ENCODE measurements at regions not wholly inside any gene's neighbourhood (a gene's known extent, or its start where the extent isn't known, plus 50 kb on each side); places are given as distances from the start of the nearest gene placed in this dataset.

DNA sequence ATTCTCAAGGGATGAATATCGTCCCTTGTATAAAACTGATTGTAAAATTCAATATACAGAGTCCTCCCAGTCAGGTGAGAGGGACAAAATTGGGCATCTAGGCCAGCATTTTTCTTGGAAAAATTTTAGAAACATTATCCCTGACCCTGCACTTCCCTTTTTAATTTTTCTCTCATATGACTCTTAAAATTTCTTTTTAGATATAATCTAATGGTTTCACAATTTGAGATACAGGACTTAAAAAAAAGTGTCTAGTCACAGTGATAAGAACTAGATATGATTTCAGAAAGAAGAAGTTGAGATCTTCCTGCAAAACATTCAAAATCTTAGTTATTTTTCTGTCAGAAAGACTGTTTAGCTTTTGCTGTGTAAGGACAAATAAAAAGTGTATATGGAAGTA, 270.8 kb upstream of the PPFIA2 start:
- DNase-seq: no peak

DNA sequence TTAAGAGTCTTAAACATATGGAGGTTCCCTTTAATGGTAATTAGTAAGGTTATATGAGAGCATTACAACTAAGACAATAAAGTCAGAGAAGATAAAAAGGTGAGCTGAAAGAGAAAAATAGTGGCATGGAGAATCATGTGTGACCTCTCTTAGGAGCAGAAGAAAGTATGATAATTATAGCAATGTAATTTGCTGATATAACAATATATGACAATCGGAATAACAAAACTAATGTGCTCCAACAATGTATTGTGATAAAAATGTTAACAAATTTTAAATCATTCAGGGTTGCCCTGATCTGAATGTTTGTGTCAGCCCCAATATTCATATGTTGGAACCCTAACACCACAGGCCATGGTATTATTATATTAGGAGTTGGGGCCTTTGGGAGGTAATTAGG, 269.6 kb upstream of the PPFIA2 start:
- no peak for DNase-seq

DNA sequence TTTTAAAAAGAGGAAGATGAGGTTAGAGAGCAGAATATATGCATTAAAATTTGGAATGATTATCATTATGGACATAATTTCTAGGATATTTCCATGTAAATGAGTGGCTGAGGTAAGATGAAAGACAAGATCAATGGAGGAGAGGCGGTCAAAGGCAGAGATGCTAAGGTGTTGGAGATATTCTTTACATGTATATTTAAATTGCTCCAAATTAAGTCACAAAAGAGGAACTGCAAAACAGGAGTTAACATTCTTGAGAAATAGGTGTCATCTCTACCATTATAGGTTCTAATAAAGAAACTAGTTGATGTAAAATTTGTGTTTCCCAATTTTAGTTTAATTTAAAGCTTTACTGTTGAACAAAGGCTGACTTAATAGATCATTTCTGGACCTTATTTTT, 268.5 kb upstream of the PPFIA2 start:
- no peak for DNase-seq

DNA sequence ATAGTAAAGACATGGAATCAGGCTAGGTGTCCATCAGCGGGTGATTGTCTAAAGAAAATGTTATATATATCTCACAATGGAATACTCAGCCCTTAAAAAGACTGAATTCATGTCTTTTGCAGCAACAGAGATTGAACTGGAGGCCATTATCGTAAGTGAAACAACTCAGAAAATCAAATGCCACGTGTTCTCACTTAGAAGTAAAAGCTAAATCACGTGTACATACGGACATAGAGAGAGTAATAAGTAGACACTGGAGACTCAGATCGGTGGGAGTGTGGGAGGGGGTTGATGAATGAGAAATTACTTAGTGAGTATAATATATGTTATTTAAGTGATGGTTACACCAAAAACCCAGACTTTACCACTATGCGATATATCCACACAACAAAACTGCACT, 266.3 kb upstream of the PPFIA2 start:
- no peak for DNase-seq

DNA sequence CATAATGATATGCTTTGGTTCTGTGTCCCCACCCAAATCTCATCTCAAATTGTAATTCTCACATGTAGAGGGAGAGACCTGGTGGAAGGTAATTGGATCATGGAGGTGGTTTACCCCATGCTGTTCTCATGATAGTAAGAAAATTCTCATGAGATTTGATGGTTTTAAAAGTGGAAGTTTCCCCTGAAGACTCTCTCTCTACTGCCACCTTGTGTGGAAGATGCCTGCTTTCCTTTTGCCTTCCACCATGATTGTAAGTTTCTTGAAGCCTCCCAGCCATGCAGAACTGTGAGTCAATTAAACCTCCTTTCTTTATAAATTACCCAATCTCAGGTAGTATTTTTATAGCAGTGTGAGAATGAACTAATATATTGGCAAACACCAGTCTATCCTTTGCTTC, 260.4 kb upstream of the PPFIA2 start:
- DNase-seq: no peak

DNA sequence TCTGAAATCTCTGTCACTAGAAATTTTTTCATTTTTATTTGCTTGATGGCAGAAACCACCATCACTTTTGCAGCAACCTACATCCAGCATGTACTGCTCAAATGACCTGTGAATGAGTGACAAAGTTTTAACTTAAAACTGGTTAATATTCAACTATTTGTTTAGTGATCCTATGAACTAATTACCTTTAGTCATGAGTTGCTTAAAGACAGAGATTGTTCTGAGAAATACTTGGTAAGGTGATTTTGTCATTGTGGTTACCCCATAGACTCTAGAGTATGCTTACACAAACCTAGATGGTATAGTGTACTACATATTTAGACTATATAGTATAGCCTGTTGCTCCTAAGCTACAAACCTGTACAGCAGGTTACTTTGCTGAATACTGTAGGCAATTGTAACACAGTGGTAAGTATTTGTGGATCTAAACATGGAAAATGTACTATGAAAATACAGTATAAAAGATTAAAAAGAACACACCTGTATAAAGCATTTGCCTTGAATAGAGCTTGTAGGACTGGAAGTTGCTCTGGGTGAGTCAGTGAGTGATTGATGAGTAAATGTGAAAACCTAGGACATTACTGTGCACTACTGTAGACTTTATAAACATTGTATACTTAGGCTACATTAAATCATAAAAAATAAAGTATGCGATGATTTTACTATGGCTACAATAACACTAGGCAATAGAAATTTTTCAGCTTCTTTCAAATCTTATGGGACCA, 256.6 kb upstream of the PPFIA2 start:
- DNase-seq: no peak

DNA sequence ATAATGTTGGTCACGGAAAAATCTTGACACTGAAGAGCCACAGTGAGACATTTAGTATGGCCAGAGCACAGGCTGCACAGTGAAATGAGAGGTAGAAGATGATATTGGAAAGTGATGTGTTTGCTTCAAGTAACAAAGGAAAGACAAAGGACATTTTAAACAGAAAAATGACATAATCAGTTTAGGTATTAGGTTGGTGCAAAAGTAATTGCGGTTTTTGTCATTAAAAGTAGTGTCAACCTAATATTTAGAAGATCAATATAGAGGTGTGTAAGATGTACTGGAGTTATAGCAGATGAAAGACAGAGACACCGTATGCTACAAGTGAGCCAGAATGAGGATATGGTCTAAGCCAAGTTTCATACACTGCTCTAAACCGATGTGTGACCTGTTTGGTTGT, 253.0 kb upstream of the PPFIA2 start:
- DNase-seq: no peak

DNA sequence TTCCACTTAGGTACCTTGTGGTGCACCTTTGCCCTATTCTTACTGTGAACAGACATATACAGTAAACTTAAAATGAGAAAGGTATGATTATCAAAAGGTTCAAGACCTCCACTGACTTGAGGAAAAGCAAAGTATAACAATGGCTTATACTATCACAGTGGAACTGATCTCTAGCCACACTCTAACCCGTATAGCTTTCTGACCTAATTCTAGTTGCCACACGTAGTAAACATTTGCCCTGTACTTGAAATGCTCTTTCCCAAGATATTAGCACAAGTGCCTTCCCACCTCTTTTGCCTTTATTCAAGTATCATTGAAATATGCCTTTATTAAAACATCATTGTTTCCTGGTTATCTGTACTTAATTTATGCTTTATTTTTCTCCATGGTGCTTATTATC, 250.4 kb upstream of the PPFIA2 start:
- DNase-seq: no peak

DNA sequence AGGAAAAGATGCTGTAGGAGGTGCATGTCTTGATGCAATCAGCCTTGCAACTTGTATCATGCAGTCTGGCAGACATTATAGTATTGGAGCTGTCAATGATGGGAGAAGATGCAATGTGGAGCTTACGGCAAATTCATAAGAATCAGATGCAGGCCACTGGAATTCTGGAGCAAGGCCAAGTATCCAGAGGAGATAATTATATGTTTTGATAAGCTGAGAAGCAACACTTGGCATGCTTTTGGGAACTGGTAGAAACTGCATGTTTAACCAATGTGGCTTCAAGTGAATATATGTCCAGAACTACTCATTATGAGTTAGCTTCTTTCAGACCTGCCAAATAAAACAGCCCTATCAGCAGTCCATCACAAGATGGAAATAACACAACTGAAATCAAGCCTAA, 249.1 kb upstream of the PPFIA2 start:
- no peak for DNase-seq

DNA sequence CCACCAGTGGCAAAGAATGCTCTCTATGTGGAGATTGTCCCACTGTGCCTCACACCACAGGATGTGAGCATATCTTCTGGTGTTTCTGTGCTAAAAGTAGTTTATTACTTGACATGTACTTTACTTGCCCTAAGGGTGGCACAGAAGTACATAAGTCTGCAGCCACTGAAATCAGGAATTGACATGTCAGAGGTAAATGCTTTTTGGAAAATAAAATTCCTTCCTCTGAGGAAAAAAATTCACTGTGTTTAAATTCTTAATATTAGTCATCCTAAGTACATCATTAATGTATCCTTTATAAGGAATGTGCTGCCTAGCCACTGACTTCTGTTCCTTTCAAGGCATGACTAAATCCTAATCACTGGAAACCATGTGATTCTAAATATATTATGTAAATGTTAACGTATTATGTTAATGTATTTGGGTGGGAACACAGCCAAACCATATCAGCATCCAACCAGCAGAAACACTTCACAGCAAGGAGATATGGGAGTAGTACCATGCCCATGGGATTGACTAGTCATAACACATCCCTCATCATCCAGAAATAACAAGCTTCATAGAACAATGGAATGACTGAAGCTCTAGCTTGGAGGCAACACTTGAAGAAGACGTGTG, 239.7 kb upstream of the PPFIA2 start:
- no peak for DNase-seq

DNA sequence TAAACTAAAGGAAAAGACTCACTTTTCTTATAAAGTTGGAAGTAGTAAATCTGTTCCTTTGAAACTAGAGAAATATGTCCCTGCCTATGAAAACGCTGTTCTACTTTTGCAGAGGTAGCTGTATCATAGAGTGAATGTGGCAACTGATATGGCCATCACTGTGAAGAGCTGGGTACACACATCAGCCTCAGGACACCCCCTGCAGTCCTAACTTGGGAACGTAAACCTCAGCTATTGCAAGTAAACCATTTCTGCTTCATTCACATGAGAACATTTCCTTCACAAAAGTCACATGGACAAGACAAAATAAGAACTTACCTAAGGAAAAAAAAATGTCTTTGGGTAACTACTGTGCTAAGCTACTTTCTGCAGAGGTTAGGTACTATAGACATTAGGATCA, 233.3 kb upstream of the PPFIA2 start:
- peak in 5 of 6 experiments; percentile 3 to 53 (median 46) for DNase-seq

DNA sequence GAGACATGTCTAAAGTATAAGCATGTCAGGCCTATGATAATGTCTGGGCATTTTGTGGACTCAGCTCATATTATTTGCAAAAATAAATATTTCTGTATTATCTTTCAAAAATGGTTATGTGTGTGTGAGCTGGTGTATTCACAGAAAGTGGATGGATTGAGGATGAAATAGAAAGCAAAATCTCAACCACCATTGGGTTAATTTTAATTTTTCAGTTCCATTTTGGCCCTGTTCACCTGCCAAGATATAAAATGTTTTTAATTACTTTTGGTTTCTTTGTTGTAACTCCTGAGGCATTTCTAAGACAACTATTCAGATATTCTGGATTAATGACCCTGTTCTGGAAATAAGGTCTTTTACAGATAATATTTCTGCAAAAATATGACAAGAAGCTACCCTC, 232.7 kb upstream of the PPFIA2 start:
- no peak for DNase-seq

DNA sequence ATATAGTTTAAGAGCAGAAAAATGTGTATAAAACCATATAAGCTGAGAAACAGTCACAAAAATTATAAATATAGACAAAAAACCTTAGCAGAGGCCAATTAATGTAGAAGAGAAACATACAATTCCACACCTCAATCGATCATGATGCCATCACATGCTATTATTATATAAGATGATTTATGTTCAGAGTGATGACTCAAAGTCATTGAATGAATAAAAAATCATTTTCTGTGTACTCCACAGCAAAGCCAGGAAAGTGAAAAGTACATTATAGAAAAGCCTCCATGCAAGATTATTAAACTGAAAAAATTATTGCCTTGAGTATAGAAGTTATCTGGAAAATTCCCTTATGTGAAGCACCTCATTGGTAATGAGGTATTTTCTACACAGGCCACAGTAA, 229.2 kb upstream of the PPFIA2 start:
- no peak for DNase-seq

DNA sequence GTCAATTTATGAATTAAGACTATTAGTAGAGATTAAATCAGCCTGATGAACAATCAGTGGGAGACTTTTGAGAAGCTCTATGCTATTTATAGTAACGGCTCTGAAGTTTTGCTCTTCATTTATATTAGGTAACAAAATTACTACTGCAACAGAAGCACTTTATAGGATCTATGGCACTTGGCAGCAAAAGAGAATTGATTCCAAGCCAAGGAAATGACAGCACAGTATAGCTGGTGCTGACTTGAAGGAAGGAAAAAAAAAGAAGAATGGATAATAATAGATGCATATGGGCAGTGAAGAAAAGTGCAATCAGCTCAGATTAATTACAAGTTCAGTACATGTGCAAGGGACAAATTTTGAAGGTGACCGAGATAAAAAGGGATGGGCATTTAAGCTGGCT, 228.2 kb upstream of the PPFIA2 start:
- no peak for DNase-seq

DNA sequence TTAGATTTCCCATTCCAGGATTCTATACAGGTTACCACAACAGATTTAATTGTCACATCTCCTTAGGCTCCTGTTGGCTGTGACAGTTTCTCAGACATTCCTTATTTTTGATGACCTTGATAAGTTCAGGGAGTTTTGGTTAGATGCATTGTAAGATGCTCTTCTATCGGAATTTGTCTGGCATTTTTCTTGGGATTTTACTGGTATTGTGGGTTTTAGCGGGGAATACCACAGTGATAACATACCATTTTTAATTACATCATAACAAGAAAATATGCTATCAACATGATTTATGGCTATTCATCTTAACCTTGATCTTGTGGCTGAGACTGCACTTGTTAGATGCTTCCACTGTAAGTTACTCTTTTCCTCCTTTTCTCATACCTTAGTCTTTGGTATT, 217.5 kb upstream of the PPFIA2 start:
- DNase-seq: no peak

DNA sequence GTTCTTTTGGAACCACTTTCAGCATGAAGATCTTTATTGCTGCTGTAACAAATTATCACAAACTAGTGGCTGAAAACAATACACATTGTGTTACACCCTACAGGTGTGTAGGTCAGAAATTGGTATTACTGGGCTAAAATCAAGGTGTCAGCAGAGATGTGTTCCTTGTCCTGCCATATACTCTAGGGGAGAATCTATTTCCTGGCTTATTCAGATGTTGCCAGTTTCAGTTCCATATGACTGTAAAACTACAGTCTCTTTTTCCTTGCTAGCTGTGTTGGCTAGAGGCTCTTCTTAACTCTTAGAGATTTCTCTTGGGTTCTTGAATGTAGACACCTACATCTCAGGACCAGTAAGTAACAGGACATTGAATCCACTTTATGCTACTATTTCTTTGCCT, 215.6 kb upstream of the PPFIA2 start:
- no peak for DNase-seq

DNA sequence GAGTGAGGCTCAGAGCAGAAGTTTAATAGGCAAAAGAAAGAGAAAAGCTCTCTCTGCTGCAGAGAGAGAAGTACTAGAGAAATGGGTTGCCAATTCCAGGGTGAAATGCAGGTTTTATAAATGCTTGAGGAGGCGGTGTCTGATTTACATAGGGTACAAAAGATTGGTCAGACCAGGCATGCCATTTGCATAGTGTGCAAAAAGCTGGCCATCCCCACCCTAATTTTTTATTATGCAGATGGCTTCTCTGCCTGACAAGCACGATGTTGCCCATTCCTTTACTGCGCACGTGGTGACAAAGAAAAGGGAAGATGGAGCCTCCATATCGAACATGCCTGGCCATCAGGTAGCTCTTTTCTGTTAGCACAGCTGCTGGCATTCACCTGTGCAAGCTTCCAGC, 209.3 kb upstream of the PPFIA2 start:
- DNase-seq: no peak

DNA sequence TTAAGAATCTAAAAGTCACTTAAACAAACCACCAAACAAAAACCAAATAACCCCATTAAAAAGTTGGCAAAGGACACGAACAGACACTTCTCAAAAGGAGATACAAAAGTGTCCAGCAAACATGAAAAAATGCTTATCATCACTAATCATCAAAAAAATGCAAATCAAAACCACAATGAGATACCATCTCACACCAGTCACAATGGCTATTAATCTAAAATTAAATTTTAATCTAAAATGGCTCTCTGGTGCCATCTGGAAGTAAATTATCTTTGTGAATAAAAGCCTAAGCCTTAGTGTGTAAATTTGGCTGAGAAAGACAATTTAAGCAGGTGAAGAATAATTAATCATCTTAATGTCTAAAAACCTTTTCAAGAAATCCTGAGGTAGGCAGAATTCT, 204.5 kb upstream of the PPFIA2 start:
- DNase-seq: no peak

DNA sequence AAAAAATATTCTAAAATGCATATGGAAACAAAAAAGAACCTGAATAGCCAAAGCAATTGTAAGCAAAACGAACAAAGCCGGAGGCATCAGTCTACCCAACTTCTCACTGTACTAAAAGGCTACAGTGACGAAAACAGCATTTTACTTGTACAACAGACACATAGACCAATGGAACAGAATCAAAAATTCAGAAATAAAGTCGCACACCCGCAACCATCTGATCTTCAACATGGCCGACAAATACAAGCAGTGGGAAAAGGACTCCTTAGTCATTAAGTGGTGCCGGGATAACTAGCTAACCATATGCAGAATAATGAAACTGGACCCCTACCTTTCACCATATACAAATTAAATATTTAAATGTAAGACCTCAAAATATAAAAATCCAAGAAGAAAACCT, 203.9 kb upstream of the PPFIA2 start:
- DNase-seq: no peak

DNA sequence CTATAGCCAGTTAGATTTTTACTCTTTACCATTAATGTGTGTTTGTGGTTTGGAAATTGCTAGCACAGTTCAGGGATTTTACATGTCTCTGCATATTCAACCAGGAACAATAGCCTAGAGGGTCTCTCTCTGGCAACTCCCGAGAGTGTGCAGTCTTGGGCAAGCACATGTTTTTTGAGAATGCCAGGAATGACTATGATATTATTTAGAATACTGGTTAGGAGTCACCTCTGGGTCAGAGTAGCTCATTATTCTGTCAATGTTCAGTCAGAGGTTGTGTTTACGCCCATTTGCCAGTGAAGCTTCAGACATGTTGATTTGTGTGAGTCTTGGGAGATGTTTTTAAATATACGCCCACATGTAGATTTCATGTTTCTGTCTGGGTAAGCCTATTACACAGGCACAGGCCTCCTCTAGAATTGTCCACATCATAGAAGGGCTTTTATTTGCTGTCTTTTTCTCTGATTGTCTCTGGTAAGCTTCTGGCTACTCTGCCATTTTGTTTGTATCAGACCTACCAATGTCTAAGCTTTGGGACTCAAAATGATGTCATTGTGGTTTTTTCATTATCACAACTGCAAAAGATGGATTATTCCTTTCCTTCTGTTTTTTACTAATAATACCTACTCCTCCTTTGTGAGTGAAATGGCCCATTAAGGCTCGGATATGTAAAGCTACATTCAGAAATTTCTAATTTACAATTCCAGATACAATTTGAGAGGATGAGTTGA, 203.1 kb upstream of the PPFIA2 start:
- no peak for DNase-seq

DNA sequence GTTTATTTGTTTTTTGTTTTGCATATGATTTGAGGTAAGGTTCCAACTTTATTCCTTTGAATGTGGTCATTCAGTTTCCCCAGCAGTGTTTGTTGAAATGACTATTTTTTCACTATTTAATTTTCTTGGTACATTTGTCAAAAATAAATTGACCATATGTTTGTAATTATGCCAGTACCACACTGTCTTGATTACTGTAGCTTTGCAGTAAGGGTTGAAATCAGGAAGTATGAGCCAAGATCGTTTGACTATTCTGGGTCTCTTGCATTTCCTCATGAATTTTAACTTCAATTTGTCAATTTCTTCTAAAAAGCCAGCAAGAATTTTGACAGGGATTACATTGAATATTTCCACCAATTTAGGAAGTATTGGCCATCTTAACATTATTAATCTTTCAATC, 199.3 kb upstream of the PPFIA2 start:
- DNase-seq: no peak

DNA sequence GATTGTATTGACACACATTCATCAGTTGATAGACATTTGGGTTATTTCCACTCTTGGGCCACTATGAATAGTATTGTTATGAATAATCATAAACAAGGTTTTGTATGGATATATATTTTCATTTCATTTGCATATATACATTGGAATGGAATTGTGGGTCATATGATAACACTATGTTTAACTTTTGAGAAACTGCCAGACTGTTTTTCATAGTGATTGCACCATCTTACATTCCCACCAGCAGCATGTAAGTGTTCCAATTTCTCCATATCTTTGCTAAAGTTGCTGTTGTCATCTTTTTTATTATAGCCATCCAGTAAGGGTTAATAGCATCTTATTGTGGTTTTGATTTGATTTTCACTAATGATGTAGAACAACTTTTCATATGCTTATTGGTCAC, 198.5 kb upstream of the PPFIA2 start:
- no peak for DNase-seq

DNA sequence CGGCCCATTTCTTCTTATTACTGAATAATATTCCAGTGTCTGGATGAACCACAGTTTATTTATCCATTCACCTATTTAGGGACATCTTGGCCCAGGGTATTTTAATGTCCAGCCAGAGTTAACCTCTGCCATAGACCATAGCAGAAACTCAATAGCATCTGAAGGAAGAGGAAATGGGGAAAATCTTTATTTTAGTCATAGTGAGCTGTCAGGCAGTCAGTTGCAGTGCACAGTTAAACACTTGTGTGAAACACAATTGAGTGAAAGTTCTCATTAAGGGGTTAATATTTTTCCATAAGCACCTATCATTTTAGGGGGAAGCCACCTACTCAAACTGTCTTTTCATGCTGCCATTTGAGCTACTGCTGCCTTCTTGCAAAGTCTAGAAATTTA, 197.3 kb upstream of the PPFIA2 start:
- no peak for DNase-seq

DNA sequence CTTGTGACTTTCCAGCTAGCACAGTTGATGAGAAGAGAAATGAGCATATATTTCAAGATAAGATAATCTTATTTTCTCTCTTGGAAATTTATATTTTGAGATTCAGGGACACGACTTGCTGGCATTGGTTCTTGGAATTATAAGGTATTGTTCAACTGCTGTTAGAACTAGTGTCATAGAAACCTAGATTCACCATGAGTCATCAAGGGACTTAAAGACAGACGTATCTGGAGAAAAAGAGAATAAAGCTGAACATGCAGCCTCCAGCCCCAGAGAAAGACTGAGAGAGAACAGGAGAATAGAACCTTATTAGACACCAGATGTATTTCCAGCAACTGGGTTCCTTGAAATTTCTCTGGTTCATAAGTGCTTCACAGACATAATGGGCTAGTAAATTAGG, 194.4 kb upstream of the PPFIA2 start:
- DNase-seq: no peak

DNA sequence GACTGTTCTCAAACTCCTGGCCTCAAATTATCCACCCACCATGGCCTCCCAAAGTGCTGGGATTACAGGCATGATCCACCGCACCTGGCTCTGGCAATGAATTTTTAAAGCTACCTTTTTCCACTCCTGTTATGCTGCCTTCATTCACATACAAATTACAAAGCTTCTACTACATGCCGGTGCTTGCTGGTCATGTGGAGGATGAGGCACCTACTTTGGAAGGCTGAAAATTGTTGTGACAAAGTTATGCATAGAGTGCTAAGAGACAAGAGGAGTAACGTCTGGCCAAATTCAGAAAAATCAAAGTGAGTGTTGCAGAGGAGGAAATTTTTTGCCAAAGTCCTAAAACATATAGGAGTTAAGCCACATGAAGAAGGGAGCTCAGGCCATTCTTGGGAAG, 191.7 kb upstream of the PPFIA2 start:
- DNase-seq: no peak
